Small intestine (tissue), 7 donors: ENCODE measurements at regions not wholly inside any gene's neighbourhood (a gene's known extent, or its start where the extent isn't known, plus 50 kb on each side); places are given as distances from the start of the nearest gene placed in this dataset.
"Not testable (repeated sequence)": the region's sequence is repeated elsewhere in the genome, so short reads cannot be mapped to it uniquely, and the experiment has no call there.

Experiments used
- DNase-seq, 2 donors: peaks; one replicate each; pipeline versions ENCODE4 v3.0.0 to v3.0.0-alpha.2; 2013
- FAIRE-seq: peaks from 2 replicates; lab custom pipeline; 2012; peaks lifted over from hg19 to GRCh38; lab: Jason Lieb, UNC
- H3K27ac ChIP-seq, 3 donors: one replicate each; pipeline ENCODE4 v1.5.1; 2013; ENCODE audit warnings: low read length in 2 of 3, mild to moderate bottlenecking in 2 of 3, control low read depth in 1 of 3, inconsistent platforms in 1 of 3, low read depth in 1 of 3, moderate library complexity in 1 of 3
- H3K27me3 ChIP-seq, 3 donors: one replicate each; pipeline ENCODE4 v1.6.1; 2013; ENCODE audit warnings: low read length in 3 of 3, inconsistent platforms in 1 of 3; ENCODE audit not compliant: control insufficient read depth in 3 of 3, insufficient read depth in 3 of 3
- H3K36me3 ChIP-seq, 3 donors: one replicate each; pipeline ENCODE4 v1.6.1; 2013; ENCODE audit warnings: low read length in 3 of 3, inconsistent platforms in 1 of 3, low read depth in 1 of 3, mild to moderate bottlenecking in 1 of 3, moderate library complexity in 1 of 3; ENCODE audit not compliant: control insufficient read depth in 3 of 3, insufficient read depth in 2 of 3
- H3K4me1 ChIP-seq, 3 donors: one replicate each; pipeline ENCODE4 v1.6.1; 2013; ENCODE audit warnings: low read length in 2 of 3, inconsistent platforms in 1 of 3, low read depth in 1 of 3, mild to moderate bottlenecking in 1 of 3, moderate library complexity in 1 of 3; ENCODE audit not compliant: control insufficient read depth in 3 of 3, insufficient read depth in 2 of 3
- H3K4me3 ChIP-seq, 3 donors: one replicate each; pipeline ENCODE4 v1.5.1; 2013; ENCODE audit warnings: low read length in 3 of 3, control low read depth in 1 of 3, inconsistent platforms in 1 of 3, low read depth in 1 of 3, mild to moderate bottlenecking in 1 of 3, moderate library complexity in 1 of 3
- H3K9me3 ChIP-seq, 2 donors: one replicate each; pipeline ENCODE4 v1.6.1; 2013; ENCODE audit warnings: low read depth in 1 of 2, low read length in 1 of 2; ENCODE audit not compliant: control insufficient read depth in 2 of 2, insufficient read depth in 1 of 2
- WGBS, 3 donors: extraction: QIAGEN DNeasy Blood & Tissue Kit; methylation state at CpG; one replicate each; pipeline ENCODE4 v1.1.7; 2013; 5-methylcytosine and 5-hydroxymethylcytosine counted together
- donor health status: healthy with polysubstance abuse.
- donor health status: control.
- donor health status: control.
- donor health status: Bipolar disorder and iron deficiency.
- donor health status: healthy.

DNA sequence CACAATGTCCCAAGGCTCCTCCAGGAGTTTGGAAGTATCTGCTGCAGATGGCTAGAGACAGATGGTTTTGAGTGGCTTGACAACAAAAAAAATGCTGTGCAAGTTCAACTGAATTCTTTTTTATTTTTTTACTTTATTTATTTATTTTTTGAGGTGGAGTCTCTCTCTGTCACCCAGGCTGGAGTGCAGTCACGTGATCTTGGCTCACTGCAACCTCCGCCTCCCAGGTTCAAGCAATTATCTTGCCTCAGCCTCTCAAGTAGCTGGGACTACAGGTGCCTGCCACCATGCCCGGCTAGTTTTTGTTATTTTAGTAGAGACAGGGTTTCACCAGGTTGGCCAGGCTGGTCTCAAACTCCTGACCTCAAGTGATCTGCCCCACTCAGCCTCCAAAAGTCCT lies 274.3 kb upstream of the TMTC4 start:
- 65 to 80% (median 69%) methylated on average over 3 of the region's 3 CpGs for WGBS, 3 donors
- not testable (repeated sequence) for H3K27me3 ChIP-seq, FAIRE-seq, H3K27ac ChIP-seq, H3K4me1 ChIP-seq, H3K36me3 ChIP-seq, H3K4me3 ChIP-seq, DNase-seq, H3K9me3 ChIP-seq

DNA sequence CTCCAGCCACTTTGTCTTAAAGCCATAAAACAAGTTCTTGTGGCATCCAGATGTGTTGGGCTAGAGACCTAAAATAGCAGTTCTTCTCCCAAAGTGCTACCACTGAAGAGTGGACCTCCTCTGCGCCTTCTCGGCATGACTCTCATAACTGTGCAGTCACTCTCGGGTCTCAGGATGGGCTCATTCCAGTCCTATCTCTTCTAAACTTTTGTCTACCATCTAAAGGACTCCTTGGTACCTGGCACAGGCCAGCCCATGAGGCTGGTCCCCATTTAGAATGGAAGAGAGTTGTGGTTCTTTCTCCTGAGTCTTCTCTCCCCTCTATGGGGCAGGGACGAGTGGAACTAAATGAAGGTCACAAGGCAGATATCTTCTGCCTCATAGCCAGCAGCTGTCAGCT lies 272.0 kb upstream of the TMTC4 start:
- H3K27me3 ChIP-seq, result no peaks in the 10 kb centered on the region
- FAIRE-seq (no peak), DNase-seq (no peak)
- no peaks in the 10 kb centered on the region for H3K9me3 ChIP-seq
- 72 to 82% (median 77%) methylated on average over 4 of the region's 4 CpGs for WGBS, 3 donors
- H3K36me3 ChIP-seq, result no peaks in the 10 kb centered on the region
- no peak overlapping the region for H3K27ac ChIP-seq
- H3K4me1 ChIP-seq, result no peaks in the 10 kb centered on the region
- no peak overlapping the region for H3K4me3 ChIP-seq

- 71 to 73% (median 72%) methylated on average over 5 of the region's 5 CpGs for WGBS, 3 donors
Observed at GRCh38 chr13:100944791-100945345, 270.3 kb upstream of the TMTC4 start.

DNA sequence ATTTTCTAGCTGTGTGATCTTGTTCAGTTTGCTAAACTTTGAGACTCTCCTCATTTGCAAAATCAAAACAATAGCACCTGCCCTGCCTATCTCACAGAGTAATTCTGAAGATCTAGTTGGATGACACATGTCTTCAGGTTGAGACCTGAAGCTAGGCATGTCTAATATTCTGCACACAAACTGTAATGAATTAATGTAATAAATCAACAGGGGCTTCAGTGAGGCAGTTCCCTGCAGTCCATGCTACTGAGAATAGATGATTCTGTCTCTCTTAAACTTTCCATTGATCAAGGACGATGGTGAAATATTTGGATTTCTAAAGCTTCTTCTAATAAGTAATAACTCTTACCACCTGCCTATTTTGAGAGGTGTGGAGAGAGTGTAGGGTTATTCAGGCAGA lies 268.1 kb upstream of the TMTC4 start:
- no peaks in the 10 kb centered on the region for H3K4me1 ChIP-seq
- H3K27ac ChIP-seq, result no peak overlapping the region
- 48 to 60% (median 48%) methylated on average over 1 of the region's 1 CpG for whole genome bisulfite sequencing, 3 donors
- no peaks in the 10 kb centered on the region for H3K27me3 ChIP-seq
- H3K36me3 ChIP-seq, result no peaks in the 10 kb centered on the region
- no peaks in the 10 kb centered on the region for H3K9me3 ChIP-seq
- DNase-seq, result no peak
- H3K4me3 ChIP-seq, result no peak overlapping the region
- no peak for FAIRE-seq

More at GRCh38 chr13:100944791-100945345, 270.3 kb upstream of the TMTC4 start:
- H3K36me3 ChIP-seq, result no peaks in the 10 kb centered on the region
- DNase-seq (no peak), FAIRE-seq (no peak)
- no peaks in the 10 kb centered on the region for H3K4me1 ChIP-seq
- H3K27ac ChIP-seq, result no peak overlapping the region
- H3K27me3 ChIP-seq, result no peaks in the 10 kb centered on the region
- no peaks in the 10 kb centered on the region for H3K9me3 ChIP-seq
- H3K4me3 ChIP-seq, result no peak overlapping the region

GRCh38 chr13:100941377-100942368 lies 267.1 kb upstream of the TMTC4 start:
- Histone ChIP-seq H3K27ac (no peak overlapping the region), H3K9me3 (no peaks in the 10 kb centered on the region), H3K36me3 (no peaks in the 10 kb centered on the region), H3K4me1 (no peaks in the 10 kb centered on the region), H3K4me3 (no peak overlapping the region), H3K27me3 (no peaks in the 10 kb centered on the region)
- 58 to 61% (median 59%) methylated on average over 10 of the region's 10 CpGs for WGBS, 3 donors
- DNase-seq (no peak), FAIRE-seq (no peak)

DNA sequence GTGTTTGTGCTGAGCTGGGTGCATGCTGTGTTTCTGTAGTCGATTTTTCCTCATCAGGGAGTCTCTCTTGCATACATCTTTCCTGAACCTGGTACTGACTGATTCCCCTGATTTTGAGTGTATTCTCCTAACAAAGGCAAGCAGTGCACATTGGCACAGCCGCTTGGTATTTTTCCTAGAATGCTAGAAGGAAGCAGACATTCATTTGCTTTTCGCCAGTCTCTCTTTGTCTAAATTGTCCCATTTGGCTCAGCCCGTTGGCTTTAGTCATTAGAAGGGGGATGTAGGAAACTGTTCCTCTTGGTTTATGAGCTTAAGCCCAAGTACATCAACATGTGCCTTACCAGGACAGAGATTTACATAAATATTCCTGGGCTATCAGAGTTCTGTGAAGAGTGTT lies 266.1 kb upstream of the TMTC4 start:
- no peak overlapping the region for H3K4me3 ChIP-seq
- no peaks in the 10 kb centered on the region for H3K27me3 ChIP-seq
- no peak for FAIRE-seq
- no peaks in the 10 kb centered on the region for H3K4me1 ChIP-seq
- 65 to 77% (median 73%) methylated on average over 4 of the region's 4 CpGs for WGBS, 3 donors
- H3K9me3 ChIP-seq, result no peaks in the 10 kb centered on the region
- H3K36me3 ChIP-seq, result no peaks in the 10 kb centered on the region
- no peak overlapping the region for H3K27ac ChIP-seq
- no peak for DNase-seq

DNA sequence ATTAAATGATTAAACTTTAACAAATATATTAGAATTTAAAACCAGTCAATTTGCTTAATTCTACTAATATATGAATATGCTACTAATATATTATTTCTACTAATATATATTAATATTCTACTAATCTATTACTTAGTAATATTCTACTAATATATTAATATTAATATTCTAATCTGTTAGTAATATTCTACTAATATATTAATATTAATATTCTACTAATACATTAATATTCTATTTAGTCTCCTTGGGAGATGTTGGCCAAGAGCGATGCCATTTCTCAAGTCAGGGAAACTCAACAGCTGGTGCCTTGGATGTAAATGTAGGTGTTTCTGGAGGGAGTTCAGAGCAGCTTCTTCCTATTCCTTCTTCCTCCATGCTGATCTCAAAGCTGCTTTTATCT lies 259.2 kb upstream of the TMTC4 start:
- Histone ChIP-seq H3K9me3 (no peaks in the 10 kb centered on the region), H3K27me3 (no peaks in the 10 kb centered on the region), H3K36me3 (no peaks in the 10 kb centered on the region), H3K4me3 (no peak overlapping the region), H3K4me1 (no peaks in the 10 kb centered on the region), H3K27ac (no peak overlapping the region)
- FAIRE-seq (peak; percentile 65), DNase-seq (no peak)
- 90 to 98% (median 95%) methylated on average over 1 of the region's 1 CpG for WGBS, 3 donors

DNA sequence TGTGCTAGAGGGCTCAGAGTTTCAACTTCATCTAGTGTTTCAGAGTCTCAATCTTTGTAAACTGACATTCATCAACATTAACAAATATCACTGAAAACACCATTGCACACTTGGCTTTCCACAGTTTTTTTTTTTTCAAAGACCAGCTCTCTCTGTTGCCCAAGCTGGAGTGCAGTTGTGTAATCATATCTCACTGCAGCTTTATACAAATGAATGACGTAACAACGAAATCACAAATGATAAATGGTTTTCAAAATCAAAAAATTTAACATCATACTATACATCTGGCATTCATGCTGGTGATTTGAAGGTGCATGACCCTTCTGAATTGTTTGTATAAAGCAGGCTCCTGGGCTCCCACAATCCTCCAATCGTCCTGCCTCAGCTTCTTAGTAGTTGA lies 248.0 kb upstream of the TMTC4 start:
- Histone ChIP-seq H3K27ac (no peak overlapping the region), H3K27me3 (no peaks in the 10 kb centered on the region), H3K9me3 (no peaks in the 10 kb centered on the region), H3K36me3 (no peaks in the 10 kb centered on the region), H3K4me1 (no peaks in the 10 kb centered on the region), H3K4me3 (no peak overlapping the region)
- WGBS, 3 donors, result 67 to 72% (median 71%) methylated on average over 3 of the region's 3 CpGs
- DNase-seq (no peak), FAIRE-seq (no peak)
